22Rv1 (cell line): ENCODE measurements at regions not wholly inside any gene's neighbourhood (a gene's known extent, or its start where the extent isn't known, plus 50 kb on each side); places are given as distances from the start of the nearest gene placed in this dataset.
A peak's percentile ranks its signal among the peaks of the same experiment; 100 is the strongest.

ENCODE experiments used
- H3K27ac ChIP-seq: fragments of 450-650 bp; 2 replicates; pipeline ENCODE4 v1.5.1; 2017
- CTCF ChIP-seq: fragments of 450-650 bp; IDR thresholded peaks from 2 replicates; pipeline ENCODE4 v1.5.1; 2017; ENCODE audit warnings: mild to moderate bottlenecking
- ZFX ChIP-seq: fragments of 450-650 bp; IDR thresholded peaks from 2 replicates; pipeline ENCODE4 v1.6.1; 2017; ENCODE audit warnings: antibody characterized with exemption, borderline replicate concordance

GRCh38 chr1:217004776-217005436 is 281.7 kb upstream of the ESRRG start:
- peak overlapping the region; percentile 48 for H3K27ac ChIP-seq
- TF ChIP-seq CTCF: no peak
- no peak for TF ChIP-seq ZFX

GRCh38 chr1:217003355-217003754 is 280.1 kb upstream of the ESRRG start:
- TF ChIP-seq ZFX (no peak), CTCF (no peak)
- no peak overlapping the region for H3K27ac ChIP-seq

GRCh38 chr1:216997831-216998230 is 274.6 kb upstream of the ESRRG start:
- TF ChIP-seq CTCF (no peak), ZFX (no peak)
- no peak overlapping the region for H3K27ac ChIP-seq

- H3K27ac ChIP-seq: no peak overlapping the region
- TF ChIP-seq CTCF (no peak), ZFX (no peak)
These were observed 273.8 kb upstream of the ESRRG start for GRCh38 chr1:216997069-216997468.

- no peak for TF ChIP-seq CTCF
- no peak for TF ChIP-seq ZFX
- H3K27ac ChIP-seq: no peak overlapping the region
These were observed 261.3 kb upstream of the ESRRG start for GRCh38 chr1:216984536-216984935.

- no peak overlapping the region for H3K27ac ChIP-seq
- no peak for TF ChIP-seq CTCF
- no peak for TF ChIP-seq ZFX
These were observed 260.6 kb upstream of the ESRRG start for GRCh38 chr1:216983823-216984222.

GRCh38 chr1:216961516-216961915 is 238.3 kb upstream of the ESRRG start:
- no peak overlapping the region for H3K27ac ChIP-seq
- peak; percentile 33 for TF ChIP-seq CTCF
- no peak for TF ChIP-seq ZFX
